ENCODE measurements at regions not wholly inside any gene's neighbourhood (a gene's known extent, or its start where the extent isn't known, plus 50 kb on each side); places are given as distances from the start of the nearest gene placed in this dataset.
"Not testable (repeated sequence)": the region's sequence is repeated elsewhere in the genome, so short reads cannot be mapped to it uniquely, and the experiment has no call there.

DNA sequence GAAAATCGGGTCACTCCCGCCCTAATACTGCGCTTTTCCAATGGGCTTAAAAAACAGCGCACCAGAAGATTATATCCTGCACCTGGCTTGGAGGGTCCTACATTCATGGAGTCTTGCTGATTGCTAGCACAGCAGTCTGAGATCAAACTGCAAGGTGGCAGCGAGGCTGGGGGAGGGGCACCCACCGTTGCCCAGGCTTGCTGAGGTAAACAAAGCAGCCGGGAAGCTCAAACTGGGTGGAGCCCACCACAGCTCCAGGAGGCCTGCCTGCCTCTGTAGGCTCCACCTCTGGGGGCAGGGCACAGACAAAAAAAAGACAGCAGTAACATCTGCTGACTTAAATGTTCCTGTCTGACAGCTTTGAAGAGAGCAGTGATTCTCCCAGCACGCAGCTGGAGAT is 150.6 kb upstream of the ANKFN1 start:
- TF ChIP-seq, protein P1, sequence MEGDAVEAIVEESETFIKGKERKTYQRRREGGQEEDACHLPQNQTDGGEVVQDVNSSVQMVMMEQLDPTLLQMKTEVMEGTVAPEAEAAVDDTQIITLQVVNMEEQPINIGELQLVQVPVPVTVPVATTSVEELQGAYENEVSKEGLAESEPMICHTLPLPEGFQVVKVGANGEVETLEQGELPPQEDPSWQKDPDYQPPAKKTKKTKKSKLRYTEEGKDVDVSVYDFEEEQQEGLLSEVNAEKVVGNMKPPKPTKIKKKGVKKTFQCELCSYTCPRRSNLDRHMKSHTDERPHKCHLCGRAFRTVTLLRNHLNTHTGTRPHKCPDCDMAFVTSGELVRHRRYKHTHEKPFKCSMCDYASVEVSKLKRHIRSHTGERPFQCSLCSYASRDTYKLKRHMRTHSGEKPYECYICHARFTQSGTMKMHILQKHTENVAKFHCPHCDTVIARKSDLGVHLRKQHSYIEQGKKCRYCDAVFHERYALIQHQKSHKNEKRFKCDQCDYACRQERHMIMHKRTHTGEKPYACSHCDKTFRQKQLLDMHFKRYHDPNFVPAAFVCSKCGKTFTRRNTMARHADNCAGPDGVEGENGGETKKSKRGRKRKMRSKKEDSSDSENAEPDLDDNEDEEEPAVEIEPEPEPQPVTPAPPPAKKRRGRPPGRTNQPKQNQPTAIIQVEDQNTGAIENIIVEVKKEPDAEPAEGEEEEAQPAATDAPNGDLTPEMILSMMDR (IDR thresholded peaks at IDR 0.05; ENCODE audit: low read depth, low read length) = not testable (repeated sequence)
- not testable (repeated sequence) for TF ChIP-seq POLR2A (IDR thresholded peaks at IDR 0.05; ENCODE audit: extremely low read depth, insufficient read length); MYC (IDR thresholded peaks at IDR 0.05; ENCODE audit: low read depth, low read length)
- TF ChIP-seq, protein P2, sequence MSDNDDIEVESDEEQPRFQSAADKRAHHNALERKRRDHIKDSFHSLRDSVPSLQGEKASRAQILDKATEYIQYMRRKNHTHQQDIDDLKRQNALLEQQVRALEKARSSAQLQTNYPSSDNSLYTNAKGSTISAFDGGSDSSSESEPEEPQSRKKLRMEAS (IDR thresholded peaks at IDR 0.05; ENCODE audit: low read depth, low read length) = not testable (repeated sequence)
